ENCODE measurements at regions not wholly inside any gene's neighbourhood (a gene's known extent, or its start where the extent isn't known, plus 50 kb on each side); places are given as distances from the start of the nearest gene placed in this dataset.

DNA sequence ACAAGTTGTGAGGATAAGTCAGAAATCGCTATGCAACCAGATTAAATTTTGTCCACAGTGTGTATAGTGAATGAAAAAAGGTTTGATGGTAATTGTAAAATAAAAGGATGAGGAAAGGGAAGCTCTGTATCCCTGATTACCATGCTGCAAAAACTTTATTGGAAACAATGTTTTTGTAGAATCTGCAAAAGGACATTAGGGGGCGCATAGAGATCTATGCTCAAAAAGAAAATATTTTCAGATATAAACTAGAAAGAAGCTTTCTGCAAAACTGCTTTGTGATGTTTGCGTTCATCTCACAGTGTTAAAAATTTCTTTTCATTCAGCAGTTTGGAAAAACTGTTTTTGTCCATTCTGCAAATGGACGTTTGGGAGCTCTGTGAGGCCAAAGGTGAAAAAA, 390.5 kb downstream of the OR4C45 start:
- DNase-seq (no peak), ATAC-seq (no peak)
- intact Hi-C loops (cut with DNase I), result no loop called here
- H3K27me3 ChIP-seq (ENCODE audit: insufficient read depth in 3 of 3, low read length in 2 of 3), result no peaks in the 10 kb centered on the region
- no peak overlapping the region for H3K27ac ChIP-seq
- no peaks in the 10 kb centered on the region for H3K4me1 ChIP-seq
- H3K9me3 ChIP-seq, result no peaks in the 10 kb centered on the region
- TF ChIP-seq CTCF (IDR thresholded peaks at IDR 0.05), result no peak
- no peaks in the 10 kb centered on the region for H3K36me3 ChIP-seq (ENCODE audit: insufficient read depth in 1 of 2, low read depth in 1 of 2)
- WGBS, 3 donors, result 34 to 43% (median 41%) methylated on average over 4 of the region's 4 CpGs
- H3K4me3 ChIP-seq, result no peak overlapping the region

Data from psoas muscle (tissue), 7 donors.